ENCODE measurements at regions not wholly inside any gene's neighbourhood (a gene's known extent, or its start where the extent isn't known, plus 50 kb on each side); places are given as distances from the start of the nearest gene placed in this dataset.
A peak's percentile ranks its signal among the peaks of the same experiment; 100 is the strongest.

- Histone ChIP-seq H3K36me3 (ENCODE audit: control insufficient read depth in 4 of 4, insufficient read depth in 4 of 4, low read length in 3 of 4) (no peaks in the 10 kb centered on the region), H3K9me3 (ENCODE audit: control extremely low read depth in 1 of 5, control insufficient read depth in 4 of 5, insufficient read depth in 2 of 5, low read depth in 1 of 5, low read length in 4 of 5) (peaks cover 0 to 2% (median 0%) of the 10 kb centered on the region in 5 experiments), H3K4me1 (ENCODE audit: control extremely low read depth in 1 of 4, control insufficient read depth in 4 of 4, insufficient read depth in 4 of 4, low read length in 3 of 4) (peaks cover 0 to 3% (median 0%) of the 10 kb centered on the region in 4 experiments), H3K4me3 (ENCODE audit: control insufficient read depth in 1 of 7, extremely low read depth in 1 of 7, insufficient read depth in 4 of 7, low read depth in 2 of 7, low read length in 6 of 7) (peak overlapping the region in 1 of 7 experiments; percentile 1), H3K27ac (ENCODE audit: insufficient read depth in 1 of 2, low read depth in 1 of 2, low read length in 2 of 2, poor library complexity in 1 of 2, severe bottlenecking in 2 of 2) (no peak overlapping the region), H3K27me3 (replicated peaks in 2 of 5; ENCODE audit: control insufficient read depth in 4 of 5, insufficient read depth in 5 of 5, low read length in 4 of 5) (peaks cover 0 to 3% (median 0%) of the 10 kb centered on the region in 5 experiments)
- no peak for DNase-seq
- ChIA-PET POLR2A (no interaction called here), CTCF (no interaction called here)
- WGBS (ENCODE audit: insufficient coverage) = 83% methylated on average over 4 of the region's 5 CpGs
Observed at GRCh38 chr17:27978689-27979175, 63.7 kb upstream of the NLK start.

- Histone ChIP-seq H3K4me1 (ENCODE audit: control extremely low read depth in 1 of 4, control insufficient read depth in 4 of 4, insufficient read depth in 4 of 4, low read length in 3 of 4) (peaks cover 2 to 10% (median 5%) of the 10 kb centered on the region in 4 experiments), H3K27me3 (replicated peaks in 2 of 5; ENCODE audit: control insufficient read depth in 4 of 5, insufficient read depth in 5 of 5, low read length in 4 of 5) (peaks cover 0 to 3% (median 0%) of the 10 kb centered on the region in 5 experiments), H3K27ac (ENCODE audit: insufficient read depth in 1 of 2, low read depth in 1 of 2, low read length in 2 of 2, poor library complexity in 1 of 2, severe bottlenecking in 2 of 2) (no peak overlapping the region), H3K4me3 (ENCODE audit: control insufficient read depth in 1 of 7, extremely low read depth in 1 of 7, insufficient read depth in 4 of 7, low read depth in 2 of 7, low read length in 6 of 7) (no peak overlapping the region), H3K36me3 (ENCODE audit: control insufficient read depth in 4 of 4, insufficient read depth in 4 of 4, low read length in 3 of 4) (no peaks in the 10 kb centered on the region), H3K9me3 (ENCODE audit: control extremely low read depth in 1 of 5, control insufficient read depth in 4 of 5, insufficient read depth in 2 of 5, low read depth in 1 of 5, low read length in 4 of 5) (no peaks in the 10 kb centered on the region)
- CTCF ChIA-PET = no interaction called here
- POLR2A ChIA-PET = no interaction called here
- 86% methylated on average over 2 of the region's 3 CpGs for WGBS (ENCODE audit: insufficient coverage)
- no peak for DNase-seq
Observed at GRCh38 chr17:27980043-27980442, 62.4 kb upstream of the NLK start.

- ChIA-PET POLR2A (no interaction called here), CTCF (interaction anchor here (1.0 to 1.2 kb wide), 3 partner anchors 9 to 88 kb away, joined by 3 to 4 read pairs (median 3); no protein-coding TSS in a partner anchor)
- 97% methylated on average over 2 of the region's 3 CpGs for WGBS (ENCODE audit: insufficient coverage)
- no peak for DNase-seq
- Histone ChIP-seq H3K36me3 (ENCODE audit: control insufficient read depth in 4 of 4, insufficient read depth in 4 of 4, low read length in 3 of 4) (no peaks in the 10 kb centered on the region), H3K4me1 (ENCODE audit: control extremely low read depth in 1 of 4, control insufficient read depth in 4 of 4, insufficient read depth in 4 of 4, low read length in 3 of 4) (peaks cover 2 to 28% (median 12%) of the 10 kb centered on the region in 4 experiments), H3K27me3 (replicated peaks in 2 of 5; ENCODE audit: control insufficient read depth in 4 of 5, insufficient read depth in 5 of 5, low read length in 4 of 5) (peaks cover 0 to 3% (median 0%) of the 10 kb centered on the region in 5 experiments), H3K4me3 (ENCODE audit: control insufficient read depth in 1 of 7, extremely low read depth in 1 of 7, insufficient read depth in 4 of 7, low read depth in 2 of 7, low read length in 6 of 7) (no peak overlapping the region), H3K9me3 (ENCODE audit: control extremely low read depth in 1 of 5, control insufficient read depth in 4 of 5, insufficient read depth in 2 of 5, low read depth in 1 of 5, low read length in 4 of 5) (no peaks in the 10 kb centered on the region), H3K27ac (ENCODE audit: insufficient read depth in 1 of 2, low read depth in 1 of 2, low read length in 2 of 2, poor library complexity in 1 of 2, severe bottlenecking in 2 of 2) (no peak overlapping the region)
Observed at GRCh38 chr17:27981978-27982377, 60.5 kb upstream of the NLK start.

GRCh38 chr17:27982688-27983087 is 59.8 kb upstream of the NLK start:
- DNase-seq = no peak
- Histone ChIP-seq H3K27ac (ENCODE audit: insufficient read depth in 1 of 2, low read depth in 1 of 2, low read length in 2 of 2, poor library complexity in 1 of 2, severe bottlenecking in 2 of 2) (no peak overlapping the region), H3K4me3 (ENCODE audit: control insufficient read depth in 1 of 7, extremely low read depth in 1 of 7, insufficient read depth in 4 of 7, low read depth in 2 of 7, low read length in 6 of 7) (no peak overlapping the region), H3K4me1 (ENCODE audit: control extremely low read depth in 1 of 4, control insufficient read depth in 4 of 4, insufficient read depth in 4 of 4, low read length in 3 of 4) (peaks cover 2 to 28% (median 14%) of the 10 kb centered on the region in 4 experiments), H3K27me3 (replicated peaks in 2 of 5; ENCODE audit: control insufficient read depth in 4 of 5, insufficient read depth in 5 of 5, low read length in 4 of 5) (peaks cover 0 to 3% (median 0%) of the 10 kb centered on the region in 5 experiments), H3K36me3 (ENCODE audit: control insufficient read depth in 4 of 4, insufficient read depth in 4 of 4, low read length in 3 of 4) (no peaks in the 10 kb centered on the region), H3K9me3 (ENCODE audit: control extremely low read depth in 1 of 5, control insufficient read depth in 4 of 5, insufficient read depth in 2 of 5, low read depth in 1 of 5, low read length in 4 of 5) (no peaks in the 10 kb centered on the region)
- 100% methylated on average over 1 of the region's 2 CpGs for WGBS (ENCODE audit: insufficient coverage)
- CTCF ChIA-PET = no interaction called here
- POLR2A ChIA-PET = interaction anchor here (0.9 kb wide), 1 partner anchor 58 kb away, joined by 4 read pairs; no protein-coding TSS in a partner anchor

- H3K9me3 ChIP-seq (ENCODE audit: control extremely low read depth in 1 of 5, control insufficient read depth in 4 of 5, insufficient read depth in 2 of 5, low read depth in 1 of 5, low read length in 4 of 5) = no peaks in the 10 kb centered on the region
- ChIA-PET POLR2A (no interaction called here), CTCF (interaction anchor here (0.6 to 1.0 kb wide), 2 partner anchors 54 to 90 kb away, joined by 3 read pairs; no protein-coding TSS in a partner anchor)
- no peaks in the 10 kb centered on the region for H3K36me3 ChIP-seq (ENCODE audit: control insufficient read depth in 4 of 4, insufficient read depth in 4 of 4, low read length in 3 of 4)
- no peak overlapping the region for H3K27ac ChIP-seq (ENCODE audit: insufficient read depth in 1 of 2, low read depth in 1 of 2, low read length in 2 of 2, poor library complexity in 1 of 2, severe bottlenecking in 2 of 2)
- peaks cover 2 to 28% (median 14%) of the 10 kb centered on the region in 4 experiments for H3K4me1 ChIP-seq (ENCODE audit: control extremely low read depth in 1 of 4, control insufficient read depth in 4 of 4, insufficient read depth in 4 of 4, low read length in 3 of 4)
- H3K4me3 ChIP-seq (ENCODE audit: control insufficient read depth in 1 of 7, extremely low read depth in 1 of 7, insufficient read depth in 4 of 7, low read depth in 2 of 7, low read length in 6 of 7) = no peak overlapping the region
- peaks cover 0 to 3% (median 0%) of the 10 kb centered on the region in 5 experiments for H3K27me3 ChIP-seq (replicated peaks in 2 of 5; ENCODE audit: control insufficient read depth in 4 of 5, insufficient read depth in 5 of 5, low read length in 4 of 5)
- no CpG with 5 or more reads among the region's 1 CpG for WGBS (ENCODE audit: insufficient coverage)
- DNase-seq = no peak
Observed at GRCh38 chr17:27983853-27984252, 58.6 kb upstream of the NLK start.

GRCh38 chr17:27984404-27984803 is 58.1 kb upstream of the NLK start:
- ChIA-PET POLR2A (no interaction called here), CTCF (interaction anchor here (0.6 kb wide), 1 partner anchor 54 kb away, joined by 3 read pairs; no protein-coding TSS in a partner anchor)
- no peaks in the 10 kb centered on the region for H3K9me3 ChIP-seq (ENCODE audit: control extremely low read depth in 1 of 5, control insufficient read depth in 4 of 5, insufficient read depth in 2 of 5, low read depth in 1 of 5, low read length in 4 of 5)
- H3K4me3 ChIP-seq (ENCODE audit: control insufficient read depth in 1 of 7, extremely low read depth in 1 of 7, insufficient read depth in 4 of 7, low read depth in 2 of 7, low read length in 6 of 7) = peak overlapping the region in 1 of 7 experiments; percentile 12
- WGBS (ENCODE audit: insufficient coverage) = 80% methylated on average over 1 of the region's 7 CpGs
- peaks cover 2 to 28% (median 14%) of the 10 kb centered on the region in 4 experiments for H3K4me1 ChIP-seq (ENCODE audit: control extremely low read depth in 1 of 4, control insufficient read depth in 4 of 4, insufficient read depth in 4 of 4, low read length in 3 of 4)
- DNase-seq = no peak
- no peaks in the 10 kb centered on the region for H3K36me3 ChIP-seq (ENCODE audit: control insufficient read depth in 4 of 4, insufficient read depth in 4 of 4, low read length in 3 of 4)
- no peak overlapping the region for H3K27ac ChIP-seq (ENCODE audit: insufficient read depth in 1 of 2, low read depth in 1 of 2, low read length in 2 of 2, poor library complexity in 1 of 2, severe bottlenecking in 2 of 2)
- H3K27me3 ChIP-seq (replicated peaks in 2 of 5; ENCODE audit: control insufficient read depth in 4 of 5, insufficient read depth in 5 of 5, low read length in 4 of 5) = peaks cover 0 to 3% (median 0%) of the 10 kb centered on the region in 5 experiments

GRCh38 chr17:27984816-27985215 is 57.7 kb upstream of the NLK start:
- no peaks in the 10 kb centered on the region for H3K36me3 ChIP-seq (ENCODE audit: control insufficient read depth in 4 of 4, insufficient read depth in 4 of 4, low read length in 3 of 4)
- H3K27me3 ChIP-seq (replicated peaks in 2 of 5; ENCODE audit: control insufficient read depth in 4 of 5, insufficient read depth in 5 of 5, low read length in 4 of 5) = peaks cover 0 to 3% (median 0%) of the 10 kb centered on the region in 5 experiments
- H3K9me3 ChIP-seq (ENCODE audit: control extremely low read depth in 1 of 5, control insufficient read depth in 4 of 5, insufficient read depth in 2 of 5, low read depth in 1 of 5, low read length in 4 of 5) = no peaks in the 10 kb centered on the region
- H3K4me1 ChIP-seq (ENCODE audit: control extremely low read depth in 1 of 4, control insufficient read depth in 4 of 4, insufficient read depth in 4 of 4, low read length in 3 of 4) = peaks cover 2 to 28% (median 14%) of the 10 kb centered on the region in 4 experiments
- DNase-seq = no peak
- 21% methylated on average over 5 of the region's 6 CpGs for WGBS (ENCODE audit: insufficient coverage)
- H3K4me3 ChIP-seq (ENCODE audit: control insufficient read depth in 1 of 7, extremely low read depth in 1 of 7, insufficient read depth in 4 of 7, low read depth in 2 of 7, low read length in 6 of 7) = peak overlapping the region in 1 of 7 experiments; percentile 12
- H3K27ac ChIP-seq (ENCODE audit: insufficient read depth in 1 of 2, low read depth in 1 of 2, low read length in 2 of 2, poor library complexity in 1 of 2, severe bottlenecking in 2 of 2) = no peak overlapping the region
- POLR2A ChIA-PET = no interaction called here
- CTCF ChIA-PET = no interaction called here
